Right kidney (tissue), 1 donor: ENCODE measurements at regions not wholly inside any gene's neighbourhood (a gene's known extent, or its start where the extent isn't known, plus 50 kb on each side); places are given as distances from the start of the nearest gene placed in this dataset.
A peak's percentile ranks its signal among the peaks of the same experiment; 100 is the strongest.

ENCODE experiments used
- DNase-seq: peaks from one replicate; pipeline ENCODE4 v3.0.0-alpha.2; 2016

GRCh38 chr13:47611664-47612288 is 389.3 kb downstream of the SUCLA2 start:
- no peak for DNase-seq

GRCh38 chr13:47610687-47611086 is 390.4 kb downstream of the SUCLA2 start:
- DNase-seq: no peak

- DNase-seq: no peak
Observed at GRCh38 chr13:47603365-47603764, 397.7 kb downstream of the SUCLA2 start.

- no peak for DNase-seq
Observed at GRCh38 chr13:47598340-47598911, 402.6 kb downstream of the SUCLA2 start.

- no peak for DNase-seq
Observed at GRCh38 chr13:47594833-47595232, 406.2 kb downstream of the SUCLA2 start.

- no peak for DNase-seq
Observed at GRCh38 chr13:47592256-47592655, 408.8 kb downstream of the SUCLA2 start.

- no peak for DNase-seq
Observed at GRCh38 chr13:47588676-47589075, 412.4 kb downstream of the SUCLA2 start.

- DNase-seq: no peak
Observed at GRCh38 chr13:47572375-47572774, 428.7 kb downstream of the SUCLA2 start.

- DNase-seq: no peak
Observed at GRCh38 chr13:47564041-47564440, 437.0 kb downstream of the SUCLA2 start.

GRCh38 chr13:47556703-47557102 is 444.4 kb downstream of the SUCLA2 start:
- no peak for DNase-seq

- no peak for DNase-seq
Observed at GRCh38 chr13:47555235-47555634, 445.8 kb downstream of the SUCLA2 start.

- no peak for DNase-seq
Observed at GRCh38 chr13:47553329-47553977, 447.6 kb downstream of the SUCLA2 start.

GRCh38 chr13:47549219-47549752 is 451.8 kb downstream of the SUCLA2 start:
- DNase-seq: no peak

- DNase-seq: peak; percentile 16
Observed at GRCh38 chr13:47548294-47548840, 452.7 kb downstream of the SUCLA2 start.

- DNase-seq: peak; percentile 41
Observed at GRCh38 chr13:47546391-47547225, 454.5 kb downstream of the SUCLA2 start.

GRCh38 chr13:47545201-47546024 is 455.7 kb downstream of the SUCLA2 start:
- no peak for DNase-seq

- no peak for DNase-seq
Observed at GRCh38 chr13:47539317-47539716, 461.8 kb downstream of the SUCLA2 start.

- DNase-seq: no peak
Observed at GRCh38 chr13:47523771-47524170, 477.3 kb downstream of the SUCLA2 start.

GRCh38 chr13:47521890-47522487 is 479.1 kb downstream of the SUCLA2 start:
- DNase-seq: no peak

- no peak for DNase-seq
Observed at GRCh38 chr13:47519626-47520025, 481.4 kb downstream of the SUCLA2 start.

- no peak for DNase-seq
Observed at GRCh38 chr13:47518530-47518929, 482.5 kb downstream of the SUCLA2 start.
